KMS-11 (cell line): ENCODE measurements at regions not wholly inside any gene's neighbourhood (a gene's known extent, or its start where the extent isn't known, plus 50 kb on each side); places are given as distances from the start of the nearest gene placed in this dataset.
"Not testable (repeated sequence)": the region's sequence is repeated elsewhere in the genome, so short reads cannot be mapped to it uniquely, and the experiment has no call there.

Experiments used
- H2AFZ ChIP-seq: fragments of 200-600 bp; sonication (generic); 2 replicates; pipeline ENCODE4 v1.6.1; 2016; ENCODE audit warnings: antibody characterized with exemption, mixed run types, low read depth
- H3K27ac ChIP-seq: fragments of 200-600 bp; sonication (generic); 2 replicates; pipeline ENCODE4 v1.6.1; 2016; ENCODE audit warnings: mild to moderate bottlenecking, mixed run types
- H3K27me3 ChIP-seq: fragments of 200-600 bp; sonication (generic); 2 replicates; pipeline ENCODE4 v1.6.1; 2017; ENCODE audit warnings: mild to moderate bottlenecking, low read depth, mixed run types, moderate library complexity; ENCODE audit not compliant: insufficient read depth
- H3K36me3 ChIP-seq: fragments of 200-600 bp; sonication (generic); 2 replicates; pipeline ENCODE4 v1.6.1; 2017; ENCODE audit warnings: mild to moderate bottlenecking, mixed run types; ENCODE audit not compliant: insufficient read depth
- H3K4me1 ChIP-seq: fragments of 200-600 bp; sonication (generic); 2 replicates; pipeline ENCODE4 v1.6.1; 2016; ENCODE audit warnings: mild to moderate bottlenecking, low read depth, mixed run types; ENCODE audit not compliant: poor library complexity, severe bottlenecking
- H3K4me2 ChIP-seq: fragments of 200-600 bp; sonication (generic); 2 replicates; pipeline ENCODE4 v1.7.0; 2016; ENCODE audit warnings: mild to moderate bottlenecking, mixed run types
- H3K4me3 ChIP-seq: fragments of 200-600 bp; sonication (generic); IDR thresholded peaks from 2 replicates; pipeline ENCODE4 v1.6.1; 2017; ENCODE audit warnings: low read depth, low read length, mixed read lengths; ENCODE audit not compliant: insufficient read depth
- H3K79me2 ChIP-seq: fragments of 200-600 bp; sonication (generic); 2 replicates; pipeline ENCODE4 v1.6.1; 2016; ENCODE audit warnings: low read depth, mixed run types; ENCODE audit not compliant: insufficient read depth
- H3K9ac ChIP-seq: fragments of 200-600 bp; sonication (generic); 2 replicates; pipeline ENCODE4 v1.6.1; 2016; ENCODE audit warnings: mild to moderate bottlenecking, mixed run types
- H4K20me1 ChIP-seq: fragments of 200-600 bp; sonication (generic); 2 replicates; pipeline ENCODE4 v1.6.1; 2016; ENCODE audit warnings: mild to moderate bottlenecking, mixed run types; ENCODE audit not compliant: insufficient read depth

- not testable (repeated sequence) for H3K27me3 ChIP-seq, H3K9ac ChIP-seq, H3K4me2 ChIP-seq
Measured at GRCh38 chr1:206333897-206334296, 130.6 kb downstream of the SRGAP2 start.

GRCh38 chr1:206334481-206334880, 131.1 kb downstream of the SRGAP2 start:
- not testable (repeated sequence) for H3K27me3 ChIP-seq

More at GRCh38 chr1:206333897-206334296, 130.6 kb downstream of the SRGAP2 start:
- not testable (repeated sequence) for H3K4me1 ChIP-seq, H2AFZ ChIP-seq, H3K36me3 ChIP-seq, H3K79me2 ChIP-seq, H3K4me3 ChIP-seq, H3K27ac ChIP-seq, H4K20me1 ChIP-seq

GRCh38 chr1:206335162-206335561, 131.8 kb downstream of the SRGAP2 start:
- not testable (repeated sequence) for H3K27ac ChIP-seq, H2AFZ ChIP-seq, H3K9ac ChIP-seq, H3K79me2 ChIP-seq, H3K27me3 ChIP-seq, H4K20me1 ChIP-seq, H3K4me1 ChIP-seq, H3K36me3 ChIP-seq, H3K4me2 ChIP-seq, H3K4me3 ChIP-seq

More at GRCh38 chr1:206334481-206334880, 131.1 kb downstream of the SRGAP2 start:
- not testable (repeated sequence) for H3K4me2 ChIP-seq, H3K27ac ChIP-seq, H3K9ac ChIP-seq, H2AFZ ChIP-seq, H3K4me1 ChIP-seq, H3K36me3 ChIP-seq, H4K20me1 ChIP-seq, H3K79me2 ChIP-seq, H3K4me3 ChIP-seq

GRCh38 chr1:206335875-206336846, 132.8 kb downstream of the SRGAP2 start:
- H3K27me3 ChIP-seq, H2AFZ ChIP-seq, H3K4me1 ChIP-seq, H4K20me1 ChIP-seq, H3K9ac ChIP-seq, H3K79me2 ChIP-seq, H3K36me3 ChIP-seq, H3K27ac ChIP-seq, H3K4me2 ChIP-seq, H3K4me3 ChIP-seq: not testable (repeated sequence)

GRCh38 chr1:206337024-206337423, 133.3 kb upstream of the IKBKE start:
- H3K36me3 ChIP-seq, H3K9ac ChIP-seq, H3K79me2 ChIP-seq, H3K27ac ChIP-seq, H3K4me1 ChIP-seq, H4K20me1 ChIP-seq, H2AFZ ChIP-seq, H3K27me3 ChIP-seq, H3K4me2 ChIP-seq, H3K4me3 ChIP-seq: not testable (repeated sequence)

- H3K36me3 ChIP-seq, H3K27me3 ChIP-seq, H2AFZ ChIP-seq, H3K4me1 ChIP-seq, H3K27ac ChIP-seq, H3K9ac ChIP-seq, H3K4me2 ChIP-seq, H3K4me3 ChIP-seq, H3K79me2 ChIP-seq, H4K20me1 ChIP-seq: not testable (repeated sequence)
Measured at GRCh38 chr1:206350493-206351275, 119.6 kb upstream of the IKBKE start.

- not testable (repeated sequence) for H3K36me3 ChIP-seq, H3K4me1 ChIP-seq, H2AFZ ChIP-seq, H3K4me3 ChIP-seq, H4K20me1 ChIP-seq, H3K27ac ChIP-seq, H3K4me2 ChIP-seq, H3K27me3 ChIP-seq, H3K9ac ChIP-seq, H3K79me2 ChIP-seq
Measured at GRCh38 chr1:206351276-206352052, 118.8 kb upstream of the IKBKE start.

GRCh38 chr1:206356310-206356709, 114.0 kb upstream of the IKBKE start:
- not testable (repeated sequence) for H3K36me3 ChIP-seq, H3K4me2 ChIP-seq, H3K27me3 ChIP-seq, H3K4me3 ChIP-seq, H4K20me1 ChIP-seq, H2AFZ ChIP-seq, H3K27ac ChIP-seq, H3K79me2 ChIP-seq, H3K4me1 ChIP-seq, H3K9ac ChIP-seq

- H4K20me1 ChIP-seq, H3K79me2 ChIP-seq, H3K27ac ChIP-seq, H3K4me3 ChIP-seq, H3K9ac ChIP-seq, H2AFZ ChIP-seq, H3K27me3 ChIP-seq, H3K4me1 ChIP-seq, H3K36me3 ChIP-seq, H3K4me2 ChIP-seq: not testable (repeated sequence)
Measured at GRCh38 chr1:206357962-206358361, 112.3 kb upstream of the IKBKE start.
